Sigmoid colon (tissue), 6 donors: ENCODE measurements at regions not wholly inside any gene's neighbourhood (a gene's known extent, or its start where the extent isn't known, plus 50 kb on each side); places are given as distances from the start of the nearest gene placed in this dataset.

Experiments
- DNase-seq: peaks from one replicate; pipeline ENCODE4 v3.0.0-alpha.2; 2019
- H3K27ac ChIP-seq, 4 donors: fragments of 200-600 bp; sonication (generic); one replicate each; pipeline ENCODE4 v1.5.1; 2016 to 2019; ENCODE audit warnings: mild to moderate bottlenecking in 1 of 4
- H3K27me3 ChIP-seq, 3 donors: fragments of 200-600 bp; sonication (generic); one replicate each; pipeline ENCODE4 v1.5.1; 2019; ENCODE audit warnings: mild to moderate bottlenecking in 1 of 3
- H3K36me3 ChIP-seq, 4 donors: fragments of 200-600 bp; sonication (generic); one replicate each; pipeline ENCODE4 v1.5.1; 2016 to 2019
- H3K4me1 ChIP-seq, 4 donors: fragments of 200-600 bp; sonication (generic); one replicate each; pipeline ENCODE4 v1.5.1; 2017 to 2019
- H3K4me3 ChIP-seq, 4 donors: fragments of 200-600 bp; sonication (generic); one replicate each; pipeline ENCODE4 v1.5.1; 2017 to 2019; ENCODE audit warnings: mild to moderate bottlenecking in 2 of 4, moderate library complexity in 1 of 4
- H3K9me3 ChIP-seq, 4 donors: fragments of 200-600 bp in 3 of 4; sonication (generic) in 3 of 4; one replicate each; pipeline versions ENCODE4 v1.5.1 to v1.6.1; 2013 to 2019
- EP300 ChIP-seq, 4 donors: sonication (generic); formaldehyde crosslinking; IDR thresholded peaks; one replicate each; pipeline ENCODE4 v1.6.1; 2017; ENCODE audit warnings: antibody characterized with exemption in 4 of 4
- POLR2A ChIP-seq, 2 donors: fragments of 450-650 bp; IDR thresholded peaks; one replicate each; pipeline ENCODE4 v1.6.1; 2016; ENCODE audit warnings: antibody characterized with exemption in 2 of 2, mild to moderate bottlenecking in 2 of 2, moderate library complexity in 2 of 2
- POLR2AphosphoS5 ChIP-seq, 4 donors: sonication (generic); formaldehyde crosslinking; IDR thresholded peaks; one replicate each; pipeline ENCODE4 v1.6.1; 2017; ENCODE audit warnings: antibody characterized with exemption in 4 of 4
- WGBS, 2 donors: extraction: QIAGEN DNeasy Blood & Tissue Kit; methylation state at CpG; one replicate each; pipeline ENCODE4 v1.1.7; 2013; 5-methylcytosine and 5-hydroxymethylcytosine counted together
- intact Hi-C: fragments of 100-400 bp; cut with DNase I; formaldehyde crosslinking; loops from one replicate; pipeline ENCODE4 v1.15.1; 2023
- TF ChIP-seq, protein P1 (sequence below), 4 experiments: fragments of 450-650 bp in 3 of 4; fragments of 200-600 bp in 1 of 4; IDR thresholded peaks; one replicate each; pipeline ENCODE4 v1.5.1; 2016 to 2019; ENCODE audit warnings: antibody characterized with exemption in 4 of 4, mild to moderate bottlenecking in 3 of 4, moderate library complexity in 2 of 4
- donor health status: healthy with polysubstance abuse.
- donor health status: healthy.

DNA sequence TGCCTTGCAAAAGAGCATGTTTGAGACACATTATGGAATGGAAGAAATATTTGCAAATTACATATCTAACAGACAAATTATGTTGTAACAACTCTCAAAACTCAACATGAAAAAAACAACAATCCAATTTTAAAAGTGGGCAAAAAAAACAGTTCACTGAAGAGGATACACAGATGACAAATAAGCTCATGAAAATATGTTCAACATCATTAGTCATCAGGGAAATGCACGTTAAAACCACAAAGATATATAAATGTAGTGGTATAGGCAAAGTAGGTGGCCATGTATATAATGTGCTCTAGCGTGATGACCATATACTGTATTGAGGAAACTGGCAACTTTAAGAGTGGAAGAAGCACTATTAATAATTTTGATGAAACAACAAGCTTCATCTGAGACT, 220.1 kb downstream of the IRS1 start:
- DNase-seq, result no peak
- WGBS, 2 donors, result 80 to 85% methylated on average over 2 of the region's 2 CpGs
- intact Hi-C loops, result no loop called here
- no peak overlapping the region for H3K4me3 ChIP-seq
- no peaks in the 10 kb centered on the region for H3K9me3 ChIP-seq
- no peaks in the 10 kb centered on the region for H3K36me3 ChIP-seq
- no peaks in the 10 kb centered on the region for H3K27me3 ChIP-seq
- H3K27ac ChIP-seq, result no peak overlapping the region
- peaks cover 0 to 29% (median 19%) of the 10 kb centered on the region in 4 donors for H3K4me1 ChIP-seq
- TF ChIP-seq POLR2A (IDR thresholded peaks at IDR 0.05), result no peak
- TF ChIP-seq, protein P1, sequence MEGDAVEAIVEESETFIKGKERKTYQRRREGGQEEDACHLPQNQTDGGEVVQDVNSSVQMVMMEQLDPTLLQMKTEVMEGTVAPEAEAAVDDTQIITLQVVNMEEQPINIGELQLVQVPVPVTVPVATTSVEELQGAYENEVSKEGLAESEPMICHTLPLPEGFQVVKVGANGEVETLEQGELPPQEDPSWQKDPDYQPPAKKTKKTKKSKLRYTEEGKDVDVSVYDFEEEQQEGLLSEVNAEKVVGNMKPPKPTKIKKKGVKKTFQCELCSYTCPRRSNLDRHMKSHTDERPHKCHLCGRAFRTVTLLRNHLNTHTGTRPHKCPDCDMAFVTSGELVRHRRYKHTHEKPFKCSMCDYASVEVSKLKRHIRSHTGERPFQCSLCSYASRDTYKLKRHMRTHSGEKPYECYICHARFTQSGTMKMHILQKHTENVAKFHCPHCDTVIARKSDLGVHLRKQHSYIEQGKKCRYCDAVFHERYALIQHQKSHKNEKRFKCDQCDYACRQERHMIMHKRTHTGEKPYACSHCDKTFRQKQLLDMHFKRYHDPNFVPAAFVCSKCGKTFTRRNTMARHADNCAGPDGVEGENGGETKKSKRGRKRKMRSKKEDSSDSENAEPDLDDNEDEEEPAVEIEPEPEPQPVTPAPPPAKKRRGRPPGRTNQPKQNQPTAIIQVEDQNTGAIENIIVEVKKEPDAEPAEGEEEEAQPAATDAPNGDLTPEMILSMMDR (IDR thresholded peaks at IDR 0.05), result no peak
- TF ChIP-seq EP300 (IDR thresholded peaks at IDR 0.05), result no peak
- TF ChIP-seq POLR2AphosphoS5 (IDR thresholded peaks at IDR 0.05), result no peak

DNA sequence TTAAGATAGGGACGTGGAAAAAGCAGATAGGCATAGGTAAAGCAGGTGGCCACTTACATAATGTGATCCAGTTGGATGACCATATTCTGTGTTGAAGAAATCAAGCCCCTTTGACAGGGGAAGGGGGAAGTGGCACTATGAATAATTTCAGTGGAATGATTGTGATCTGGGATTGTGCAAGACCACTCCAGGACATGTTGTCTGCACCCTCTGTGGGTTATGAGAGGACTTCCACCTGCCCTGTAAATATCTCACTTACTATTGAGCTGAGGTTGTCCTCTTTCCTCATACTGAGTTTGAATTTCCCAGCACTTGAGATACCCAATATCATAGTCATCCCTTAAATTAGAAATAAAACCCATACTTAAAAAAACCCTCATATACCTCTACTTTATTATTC, 220.7 kb downstream of the IRS1 start:
- 68 to 92% methylated on average over 1 of the region's 1 CpG for WGBS, 2 donors
- Histone ChIP-seq H3K27ac (no peak overlapping the region), H3K4me3 (no peak overlapping the region), H3K27me3 (no peaks in the 10 kb centered on the region), H3K36me3 (no peaks in the 10 kb centered on the region), H3K4me1 (peaks cover 0 to 23% (median 19%) of the 10 kb centered on the region in 4 donors), H3K9me3 (no peaks in the 10 kb centered on the region)
- TF ChIP-seq POLR2A (IDR thresholded peaks at IDR 0.05), result no peak
- no peak for TF ChIP-seq EP300 (IDR thresholded peaks at IDR 0.05)
- no peak for TF ChIP-seq POLR2AphosphoS5 (IDR thresholded peaks at IDR 0.05)
- TF ChIP-seq, protein P1 (IDR thresholded peaks at IDR 0.05), result no peak
- intact Hi-C loops, result no loop called here
- no peak for DNase-seq

- 67 to 85% methylated on average over 3 of the region's 3 CpGs for WGBS, 2 donors
- H3K36me3 ChIP-seq, result no peaks in the 10 kb centered on the region
- no peaks in the 10 kb centered on the region for H3K9me3 ChIP-seq
- H3K4me3 ChIP-seq, result no peak overlapping the region
- peaks cover 0 to 18% (median 14%) of the 10 kb centered on the region in 4 donors for H3K4me1 ChIP-seq
- no peaks in the 10 kb centered on the region for H3K27me3 ChIP-seq
- H3K27ac ChIP-seq, result no peak overlapping the region
- intact Hi-C loops, result no loop called here
- no peak for DNase-seq
- no peak for TF ChIP-seq POLR2AphosphoS5 (IDR thresholded peaks at IDR 0.05)
- no peak for TF ChIP-seq POLR2A (IDR thresholded peaks at IDR 0.05)
- TF ChIP-seq EP300 (IDR thresholded peaks at IDR 0.05), result no peak
- TF ChIP-seq, protein P1 (IDR thresholded peaks at IDR 0.05), result no peak
These were observed 221.2 kb downstream of the IRS1 start for GRCh38 chr2:226578373-226578772.

DNA sequence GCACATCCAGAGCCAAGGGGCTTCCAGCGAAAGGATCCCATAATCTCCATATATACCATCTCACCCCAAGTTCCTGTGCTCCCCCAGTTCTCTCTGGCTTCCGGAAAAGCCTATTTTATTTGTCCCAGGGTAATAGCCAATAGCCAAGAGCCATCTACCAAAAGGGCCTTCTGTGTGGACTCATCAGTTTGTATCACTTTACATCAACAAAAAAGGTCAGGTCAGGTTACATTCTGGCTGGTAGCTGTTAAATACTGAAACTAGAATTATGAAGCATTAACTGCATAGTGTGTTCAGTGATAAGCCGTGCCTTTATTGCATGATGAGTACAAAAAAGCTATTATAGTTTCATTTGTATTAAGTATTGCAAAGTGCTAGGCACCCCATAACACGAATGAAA, 223.7 kb downstream of the IRS1 start:
- no peaks in the 10 kb centered on the region for H3K9me3 ChIP-seq
- 61 to 81% methylated on average over 4 of the region's 4 CpGs for WGBS, 2 donors
- H3K27ac ChIP-seq, result no peak overlapping the region
- no peaks in the 10 kb centered on the region for H3K27me3 ChIP-seq
- H3K36me3 ChIP-seq, result no peaks in the 10 kb centered on the region
- TF ChIP-seq POLR2A (IDR thresholded peaks at IDR 0.05) (no peak), EP300 (IDR thresholded peaks at IDR 0.05) (no peak), POLR2AphosphoS5 (IDR thresholded peaks at IDR 0.05) (no peak)
- TF ChIP-seq, protein P1 (IDR thresholded peaks at IDR 0.05), result no peak
- DNase-seq, result no peak
- H3K4me1 ChIP-seq, result peaks cover 0 to 6% (median under 1%) of the 10 kb centered on the region in 4 donors
- intact Hi-C loops, result no loop called here
- H3K4me3 ChIP-seq, result no peak overlapping the region

DNA sequence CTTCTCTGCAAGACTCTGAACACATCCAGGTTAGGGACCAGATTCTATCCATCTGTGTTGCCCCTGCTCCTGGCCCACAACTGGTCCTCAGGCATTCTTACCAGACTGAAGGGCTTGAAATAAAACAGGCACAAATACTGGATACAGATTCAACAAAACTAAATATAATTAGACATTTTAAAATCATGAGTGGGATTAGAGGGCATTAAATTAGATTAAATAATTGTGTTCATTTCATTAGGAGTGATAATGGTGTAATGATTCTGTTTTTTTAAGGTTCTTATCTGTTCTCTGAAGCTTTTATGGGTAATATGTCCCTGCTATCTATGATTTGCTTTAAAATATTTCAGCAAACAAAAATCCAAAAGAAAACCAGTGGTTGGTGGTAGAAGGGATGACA, 226.5 kb downstream of the IRS1 start:
- H3K4me1 ChIP-seq, result no peaks in the 10 kb centered on the region
- no peaks in the 10 kb centered on the region for H3K9me3 ChIP-seq
- no peaks in the 10 kb centered on the region for H3K36me3 ChIP-seq
- no peak overlapping the region for H3K27ac ChIP-seq
- H3K4me3 ChIP-seq, result no peak overlapping the region
- intact Hi-C loops, result no loop called here
- no peak for DNase-seq
- H3K27me3 ChIP-seq, result no peaks in the 10 kb centered on the region
- TF ChIP-seq, protein P1 (IDR thresholded peaks at IDR 0.05), result no peak
- TF ChIP-seq POLR2AphosphoS5 (IDR thresholded peaks at IDR 0.05) (no peak), EP300 (IDR thresholded peaks at IDR 0.05) (no peak), POLR2A (IDR thresholded peaks at IDR 0.05) (no peak)
